Astrocyte (in vitro differentiated cells and primary cell): ENCODE measurements at regions not wholly inside any gene's neighbourhood (a gene's known extent, or its start where the extent isn't known, plus 50 kb on each side); places are given as distances from the start of the nearest gene placed in this dataset.

ENCODE experiments used
- DNase-seq: peaks from one replicate; pipeline ENCODE4 v3.0.0-alpha.2; 2010; ENCODE audit warnings: low read depth
- FAIRE-seq: peaks from 2 replicates; lab custom pipeline; 2011; peaks lifted over from hg19 to GRCh38; lab: Jason Lieb, UNC
- H2AFZ ChIP-seq: 2 replicates; pipeline ENCODE4 v1.6.0; 2012; ENCODE audit warnings: low read depth, low read length, inconsistent platforms
- H3K27ac ChIP-seq: 2 replicates; pipeline ENCODE4 v1.5.1; 2011; ENCODE audit warnings: low read depth, low read length, inconsistent platforms
- H3K27me3 ChIP-seq: 2 replicates; pipeline ENCODE4 v1.6.0; 2011; ENCODE audit warnings: low read length, inconsistent platforms; ENCODE audit not compliant: insufficient read depth
- H3K36me3 ChIP-seq: 2 replicates; pipeline ENCODE4 v1.5.1; 2011; ENCODE audit warnings: low read length, inconsistent platforms; ENCODE audit not compliant: insufficient read depth
- H3K4me1 ChIP-seq: 2 replicates; pipeline ENCODE4 v1.5.1; 2011; ENCODE audit warnings: low read length, inconsistent platforms; ENCODE audit not compliant: insufficient read depth
- H3K4me2 ChIP-seq: 2 replicates; pipeline ENCODE4 v1.6.0; 2012; ENCODE audit warnings: low read length, inconsistent platforms
- H3K4me3 ChIP-seq: 2 replicates; pipeline ENCODE4 v1.5.1; 2011; ENCODE audit warnings: low read depth, mild to moderate bottlenecking, low read length, inconsistent platforms; ENCODE audit not compliant: insufficient read depth
- H3K79me2 ChIP-seq: 2 replicates; pipeline ENCODE4 v1.6.0; 2012; ENCODE audit warnings: mild to moderate bottlenecking, low read length, inconsistent platforms; ENCODE audit not compliant: insufficient read depth
- H3K9ac ChIP-seq: 2 replicates; pipeline ENCODE4 v1.6.0; 2012; ENCODE audit warnings: mild to moderate bottlenecking, low read length, inconsistent platforms
- H3K9me3 ChIP-seq: 2 replicates; pipeline ENCODE4 v1.5.1; 2012; ENCODE audit warnings: low read depth, mild to moderate bottlenecking, low read length, inconsistent platforms; ENCODE audit not compliant: insufficient read depth
- H4K20me1 ChIP-seq: 2 replicates; pipeline ENCODE4 v1.6.0; 2012; ENCODE audit warnings: low read length, inconsistent platforms; ENCODE audit not compliant: insufficient read depth
- H3K27ac Mint-ChIP-seq: one replicate; pipeline ENCODE4 v1.8.0; 2021; ENCODE audit warnings: mild to moderate bottlenecking, mixed read lengths; ENCODE audit not compliant: unreplicated experiment
- H3K27me3 Mint-ChIP-seq: one replicate; pipeline ENCODE4 v1.8.0; 2021; ENCODE audit warnings: low read depth, mixed read lengths; ENCODE audit not compliant: unreplicated experiment
- H3K36me3 Mint-ChIP-seq: one replicate; pipeline ENCODE4 v1.8.0; 2021; ENCODE audit warnings: low read depth, mixed read lengths; ENCODE audit not compliant: unreplicated experiment
- H3K4me1 Mint-ChIP-seq: one replicate; pipeline ENCODE4 v1.8.0; 2021; ENCODE audit warnings: low read depth, mixed read lengths; ENCODE audit not compliant: unreplicated experiment
- H3K4me3 Mint-ChIP-seq: one replicate; pipeline ENCODE4 v1.8.0; 2021; ENCODE audit warnings: mild to moderate bottlenecking, moderate library complexity, mixed read lengths; ENCODE audit not compliant: unreplicated experiment
- H3K9me3 Mint-ChIP-seq: one replicate; pipeline ENCODE4 v1.8.0; 2021; ENCODE audit warnings: mild to moderate bottlenecking, mixed read lengths; ENCODE audit not compliant: unreplicated experiment
- CTCF ChIP-seq: IDR thresholded peaks from 2 replicates; pipeline ENCODE4 v1.5.1; 2011; ENCODE audit warnings: low read depth, mild to moderate bottlenecking, inconsistent platforms, low read length, moderate library complexity; ENCODE audit not compliant: insufficient read depth
- EZH2 ChIP-seq: IDR thresholded peaks from 2 replicates; pipeline ENCODE4 v1.6.1; 2012; ENCODE audit warnings: mild to moderate bottlenecking, low read length, inconsistent platforms; ENCODE audit not compliant: insufficient read depth

GRCh38 chr18:42341423-42341822 lies 386.4 kb downstream of the PIK3C3 start:
- Mint-ChIP-seq H3K4me1 (peaks cover 6% of the 10 kb centered on the region), H3K36me3 (no peaks in the 10 kb centered on the region), H3K9me3 (peaks cover 3% of the 10 kb centered on the region), H3K27me3 (no peaks in the 10 kb centered on the region), H3K27ac (no peak overlapping the region), H3K4me3 (no peak overlapping the region)
- no peaks in the 10 kb centered on the region for H3K27me3 ChIP-seq
- TF ChIP-seq EZH2 (no peak), CTCF (no peak)
- no peak overlapping the region for H3K9ac ChIP-seq
- H3K4me3 ChIP-seq = no peak overlapping the region
- no peaks in the 10 kb centered on the region for H3K4me1 ChIP-seq
- no peak overlapping the region for H3K4me2 ChIP-seq
- H3K79me2 ChIP-seq = no peaks in the 10 kb centered on the region
- no peaks in the 10 kb centered on the region for H4K20me1 ChIP-seq
- no peaks in the 10 kb centered on the region for H3K9me3 ChIP-seq
- no peak overlapping the region for H2AFZ ChIP-seq
- DNase-seq = no peak
- no peak for FAIRE-seq
- no peaks in the 10 kb centered on the region for H3K36me3 ChIP-seq
- H3K27ac ChIP-seq = no peak overlapping the region

- Histone ChIP-seq H3K27ac (no peak overlapping the region), H3K36me3 (no peaks in the 10 kb centered on the region), H3K79me2 (no peaks in the 10 kb centered on the region), H3K4me2 (no peak overlapping the region), H4K20me1 (no peaks in the 10 kb centered on the region), H3K9ac (no peak overlapping the region), H3K4me1 (no peaks in the 10 kb centered on the region), H3K9me3 (no peaks in the 10 kb centered on the region), H2AFZ (no peak overlapping the region), H3K4me3 (no peak overlapping the region), H3K27me3 (no peaks in the 10 kb centered on the region)
- no peak for DNase-seq
- no peak for TF ChIP-seq CTCF
- TF ChIP-seq EZH2 = no peak
- H3K4me1 Mint-ChIP-seq = no peaks in the 10 kb centered on the region
- no peak overlapping the region for H3K4me3 Mint-ChIP-seq
- H3K27ac Mint-ChIP-seq = no peak overlapping the region
- no peaks in the 10 kb centered on the region for H3K27me3 Mint-ChIP-seq
- no peak for FAIRE-seq
- H3K9me3 Mint-ChIP-seq = no peaks in the 10 kb centered on the region
- H3K36me3 Mint-ChIP-seq = peaks cover 2% of the 10 kb centered on the region
Measured at GRCh38 chr18:42348722-42349121, 393.7 kb downstream of the PIK3C3 start.

GRCh38 chr18:42351455-42351854 lies 396.4 kb downstream of the PIK3C3 start:
- H3K27ac ChIP-seq = no peak overlapping the region
- Mint-ChIP-seq H3K27ac (no peak overlapping the region), H3K9me3 (no peaks in the 10 kb centered on the region), H3K4me3 (no peak overlapping the region), H3K27me3 (no peaks in the 10 kb centered on the region), H3K36me3 (peaks cover 2% of the 10 kb centered on the region), H3K4me1 (no peaks in the 10 kb centered on the region)
- no peak overlapping the region for H3K4me3 ChIP-seq
- H4K20me1 ChIP-seq = no peaks in the 10 kb centered on the region
- H3K4me2 ChIP-seq = no peak overlapping the region
- DNase-seq (no peak), FAIRE-seq (no peak)
- no peaks in the 10 kb centered on the region for H3K9me3 ChIP-seq
- H3K9ac ChIP-seq = no peak overlapping the region
- no peak overlapping the region for H2AFZ ChIP-seq
- no peaks in the 10 kb centered on the region for H3K27me3 ChIP-seq
- no peaks in the 10 kb centered on the region for H3K4me1 ChIP-seq
- no peaks in the 10 kb centered on the region for H3K79me2 ChIP-seq
- TF ChIP-seq EZH2 = no peak
- TF ChIP-seq CTCF = no peak
- H3K36me3 ChIP-seq = no peaks in the 10 kb centered on the region
